Fibroblast of lung (primary cell): ENCODE measurements at regions not wholly inside any gene's neighbourhood (a gene's known extent, or its start where the extent isn't known, plus 50 kb on each side); places are given as distances from the start of the nearest gene placed in this dataset.

Experiments
- EZH2 ChIP-seq: IDR thresholded peaks from 2 replicates; pipeline ENCODE4 v1.5.1; 2012; ENCODE audit warnings: low read length, control low read depth, mild to moderate bottlenecking; ENCODE audit errors: missing control alignments
- TF ChIP-seq, protein P1 (sequence below), 2 donors: IDR thresholded peaks in 1 of 2; conservative IDR thresholded peaks in 1 of 2; 1 replicate in 1 of 2; 2 replicates in 1 of 2; pipeline ENCODE4 v1.5.1; 2011 to 2012; ENCODE audit warnings: low read length in 2 of 2, control low read depth in 1 of 2, inconsistent platforms in 1 of 2, low read depth in 1 of 2, mild to moderate bottlenecking in 1 of 2

DNA sequence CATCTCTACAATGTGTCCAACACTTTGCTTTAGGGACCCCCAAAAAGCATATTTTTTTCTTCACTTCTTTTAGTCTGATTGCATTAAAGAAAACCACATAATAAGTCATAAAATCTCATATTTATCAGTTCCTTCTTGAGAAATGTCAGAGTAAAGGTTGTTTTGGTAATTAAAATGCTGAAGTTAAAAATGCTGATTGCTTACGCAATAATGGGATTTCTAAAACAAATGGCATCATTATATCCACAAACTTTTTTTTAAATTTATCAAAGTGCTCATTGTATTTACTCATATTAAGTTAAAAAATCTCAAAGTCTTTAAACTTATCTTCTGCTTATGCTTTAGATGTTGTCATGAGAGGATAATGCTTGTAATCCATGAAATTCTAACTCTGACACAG lies 737.2 kb upstream of the ARGLU1 start:
- TF ChIP-seq, protein P1, sequence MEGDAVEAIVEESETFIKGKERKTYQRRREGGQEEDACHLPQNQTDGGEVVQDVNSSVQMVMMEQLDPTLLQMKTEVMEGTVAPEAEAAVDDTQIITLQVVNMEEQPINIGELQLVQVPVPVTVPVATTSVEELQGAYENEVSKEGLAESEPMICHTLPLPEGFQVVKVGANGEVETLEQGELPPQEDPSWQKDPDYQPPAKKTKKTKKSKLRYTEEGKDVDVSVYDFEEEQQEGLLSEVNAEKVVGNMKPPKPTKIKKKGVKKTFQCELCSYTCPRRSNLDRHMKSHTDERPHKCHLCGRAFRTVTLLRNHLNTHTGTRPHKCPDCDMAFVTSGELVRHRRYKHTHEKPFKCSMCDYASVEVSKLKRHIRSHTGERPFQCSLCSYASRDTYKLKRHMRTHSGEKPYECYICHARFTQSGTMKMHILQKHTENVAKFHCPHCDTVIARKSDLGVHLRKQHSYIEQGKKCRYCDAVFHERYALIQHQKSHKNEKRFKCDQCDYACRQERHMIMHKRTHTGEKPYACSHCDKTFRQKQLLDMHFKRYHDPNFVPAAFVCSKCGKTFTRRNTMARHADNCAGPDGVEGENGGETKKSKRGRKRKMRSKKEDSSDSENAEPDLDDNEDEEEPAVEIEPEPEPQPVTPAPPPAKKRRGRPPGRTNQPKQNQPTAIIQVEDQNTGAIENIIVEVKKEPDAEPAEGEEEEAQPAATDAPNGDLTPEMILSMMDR (conservative IDR thresholded peaks at IDR 0.05 in 1 of 2, IDR thresholded peaks at IDR 0.05 in 1 of 2; ENCODE audit: low read depth in 1 of 2, low read length in 2 of 2): no peak
- no peak for TF ChIP-seq EZH2
